ENCODE measurements at regions not wholly inside any gene's neighbourhood (a gene's known extent, or its start where the extent isn't known, plus 50 kb on each side); places are given as distances from the start of the nearest gene placed in this dataset.

GRCh38 chr21:19640964-19641363 is 1237.4 kb upstream of the TMPRSS15 start:
- 87 to 94% methylated on average over 7 of the region's 7 CpGs for WGBS, 2 donors
- TF ChIP-seq, protein P1, sequence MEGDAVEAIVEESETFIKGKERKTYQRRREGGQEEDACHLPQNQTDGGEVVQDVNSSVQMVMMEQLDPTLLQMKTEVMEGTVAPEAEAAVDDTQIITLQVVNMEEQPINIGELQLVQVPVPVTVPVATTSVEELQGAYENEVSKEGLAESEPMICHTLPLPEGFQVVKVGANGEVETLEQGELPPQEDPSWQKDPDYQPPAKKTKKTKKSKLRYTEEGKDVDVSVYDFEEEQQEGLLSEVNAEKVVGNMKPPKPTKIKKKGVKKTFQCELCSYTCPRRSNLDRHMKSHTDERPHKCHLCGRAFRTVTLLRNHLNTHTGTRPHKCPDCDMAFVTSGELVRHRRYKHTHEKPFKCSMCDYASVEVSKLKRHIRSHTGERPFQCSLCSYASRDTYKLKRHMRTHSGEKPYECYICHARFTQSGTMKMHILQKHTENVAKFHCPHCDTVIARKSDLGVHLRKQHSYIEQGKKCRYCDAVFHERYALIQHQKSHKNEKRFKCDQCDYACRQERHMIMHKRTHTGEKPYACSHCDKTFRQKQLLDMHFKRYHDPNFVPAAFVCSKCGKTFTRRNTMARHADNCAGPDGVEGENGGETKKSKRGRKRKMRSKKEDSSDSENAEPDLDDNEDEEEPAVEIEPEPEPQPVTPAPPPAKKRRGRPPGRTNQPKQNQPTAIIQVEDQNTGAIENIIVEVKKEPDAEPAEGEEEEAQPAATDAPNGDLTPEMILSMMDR (IDR thresholded peaks at IDR 0.05): no peak
- no peak for TF ChIP-seq POLR2AphosphoS5 (IDR thresholded peaks at IDR 0.05)
- no peak for TF ChIP-seq EP300 (IDR thresholded peaks at IDR 0.05)
- TF ChIP-seq POLR2A (IDR thresholded peaks at IDR 0.05): no peak
- H3K4me1 ChIP-seq: no peaks in the 10 kb centered on the region
- no peaks in the 10 kb centered on the region for H3K36me3 ChIP-seq
- H3K9me3 ChIP-seq: no peaks in the 10 kb centered on the region
- H3K27ac ChIP-seq: no peak overlapping the region
- ATAC-seq (ENCODE audit: low FRiP score in 2 of 2) (no peak), DNase-seq (no peak)
- H3K4me3 ChIP-seq: no peak overlapping the region
- H3K27me3 ChIP-seq: no peaks in the 10 kb centered on the region

DNA sequence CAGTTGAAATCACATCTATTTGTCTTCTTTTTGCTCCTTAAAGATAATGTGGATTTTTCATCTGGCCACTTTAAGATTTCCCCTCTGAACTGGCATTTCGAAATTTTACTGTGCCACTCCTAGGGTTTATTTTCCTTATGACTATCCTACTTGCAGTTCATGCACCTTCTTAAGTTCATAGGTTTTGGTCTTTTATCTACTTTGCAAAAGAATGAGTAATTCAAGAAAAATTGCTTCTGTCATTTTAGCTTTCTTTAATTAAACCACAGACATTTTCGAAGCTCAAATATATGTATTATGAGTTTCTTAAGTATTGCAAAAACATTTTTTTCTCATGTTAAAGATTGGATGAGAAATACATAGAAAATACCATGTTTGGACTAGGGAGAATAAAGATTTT is 1244.8 kb upstream of the TMPRSS15 start:
- H3K27me3 ChIP-seq: no peaks in the 10 kb centered on the region
- H3K9me3 ChIP-seq: no peaks in the 10 kb centered on the region
- no peak for TF ChIP-seq POLR2A (IDR thresholded peaks at IDR 0.05)
- TF ChIP-seq EP300 (IDR thresholded peaks at IDR 0.05): no peak
- no peak for DNase-seq
- no peak overlapping the region for H3K27ac ChIP-seq
- no peak for ATAC-seq (ENCODE audit: low FRiP score in 2 of 2)
- 60 to 70% methylated on average over 2 of the region's 2 CpGs for WGBS, 2 donors
- H3K4me1 ChIP-seq: no peaks in the 10 kb centered on the region
- no peak overlapping the region for H3K4me3 ChIP-seq
- H3K36me3 ChIP-seq: no peaks in the 10 kb centered on the region

- no peak for ATAC-seq (ENCODE audit: low FRiP score in 2 of 2)
- DNase-seq: no peak
- WGBS, 2 donors: 67 to 73% methylated on average over 1 to 2 of the region's 2 CpGs
- TF ChIP-seq POLR2A (IDR thresholded peaks at IDR 0.05) (no peak), EP300 (IDR thresholded peaks at IDR 0.05) (no peak), POLR2AphosphoS5 (IDR thresholded peaks at IDR 0.05) (no peak)
- TF ChIP-seq, protein P1 (IDR thresholded peaks at IDR 0.05): no peak
- H3K4me1 ChIP-seq: no peaks in the 10 kb centered on the region
- no peak overlapping the region for H3K27ac ChIP-seq
- H3K27me3 ChIP-seq: no peaks in the 10 kb centered on the region
- H3K9me3 ChIP-seq: peaks cover 0 to 14% (median 0%) of the 10 kb centered on the region in 4 donors
- no peak overlapping the region for H3K4me3 ChIP-seq
- no peaks in the 10 kb centered on the region for H3K36me3 ChIP-seq
Observed at GRCh38 chr21:19683492-19683891, 1279.9 kb upstream of the TMPRSS15 start.

GRCh38 chr21:19684328-19684727 is 1280.7 kb upstream of the TMPRSS15 start:
- H3K4me3 ChIP-seq: no peak overlapping the region
- H3K4me1 ChIP-seq: no peaks in the 10 kb centered on the region
- H3K9me3 ChIP-seq: peaks cover 0 to 12% (median 0%) of the 10 kb centered on the region in 4 donors
- DNase-seq (no peak), ATAC-seq (ENCODE audit: low FRiP score in 2 of 2) (no peak)
- no peaks in the 10 kb centered on the region for H3K27me3 ChIP-seq
- H3K27ac ChIP-seq: no peak overlapping the region
- TF ChIP-seq, protein P1 (IDR thresholded peaks at IDR 0.05): no peak
- TF ChIP-seq POLR2AphosphoS5 (IDR thresholded peaks at IDR 0.05) (no peak), EP300 (IDR thresholded peaks at IDR 0.05) (no peak), POLR2A (IDR thresholded peaks at IDR 0.05) (no peak)
- WGBS, 2 donors: 53% methylated on average over 4 of the region's 4 CpGs; no CpG with 5 or more reads in 1 of the 2 donors
- no peaks in the 10 kb centered on the region for H3K36me3 ChIP-seq

- TF ChIP-seq, protein P1 (IDR thresholded peaks at IDR 0.05): no peak
- no peak for TF ChIP-seq POLR2A (IDR thresholded peaks at IDR 0.05)
- no peak for TF ChIP-seq EP300 (IDR thresholded peaks at IDR 0.05)
- TF ChIP-seq POLR2AphosphoS5 (IDR thresholded peaks at IDR 0.05): no peak
- DNase-seq: no peak
- no peak overlapping the region for H3K4me3 ChIP-seq
Observed at GRCh38 chr21:19692231-19692630, 1288.6 kb upstream of the TMPRSS15 start.

More at GRCh38 chr21:19692231-19692630, 1288.6 kb upstream of the TMPRSS15 start:
- no peak for ATAC-seq (ENCODE audit: low FRiP score in 2 of 2)
- Histone ChIP-seq H3K27me3 (no peaks in the 10 kb centered on the region), H3K36me3 (no peaks in the 10 kb centered on the region), H3K27ac (no peak overlapping the region), H3K9me3 (no peaks in the 10 kb centered on the region), H3K4me1 (no peaks in the 10 kb centered on the region)
